ENCODE measurements at regions not wholly inside any gene's neighbourhood (a gene's known extent, or its start where the extent isn't known, plus 50 kb on each side); places are given as distances from the start of the nearest gene placed in this dataset.

DNA sequence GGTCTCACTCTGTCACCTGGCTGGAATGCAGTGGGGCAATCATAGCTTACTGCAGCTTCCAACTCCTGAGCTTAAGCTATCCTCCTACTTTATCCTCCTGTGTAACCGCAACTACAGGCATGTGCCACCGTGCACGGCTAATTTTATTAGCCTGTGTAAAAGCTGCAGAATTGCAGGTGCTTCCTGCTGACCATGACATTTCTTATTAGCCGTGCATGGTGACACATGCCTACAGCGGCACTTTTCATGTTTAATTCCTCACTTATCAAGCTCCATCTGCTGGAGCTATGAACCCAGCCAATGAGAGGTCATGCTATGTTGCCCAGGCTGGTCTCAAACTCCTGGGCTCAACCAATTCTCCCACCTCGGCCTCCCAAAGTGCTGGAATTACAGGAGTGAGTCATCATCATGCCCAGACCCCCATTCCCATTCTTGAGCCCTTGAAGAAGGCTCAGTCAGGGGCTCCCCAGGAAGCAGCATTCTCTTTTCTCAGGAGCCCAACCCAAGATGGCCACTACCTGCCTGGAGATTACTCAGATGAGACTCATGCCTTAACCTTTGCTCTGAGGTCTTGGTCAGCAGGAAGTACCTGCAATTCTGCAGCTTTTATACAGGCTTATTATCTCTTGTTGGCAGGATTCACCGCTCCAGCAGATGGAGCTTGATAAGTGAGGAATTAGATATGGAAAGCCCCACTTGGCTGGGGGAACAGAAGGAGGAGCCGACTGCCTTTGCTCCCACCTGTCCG is 503.2 kb downstream of the MED13L start:
- TF ChIP-seq, protein P1, sequence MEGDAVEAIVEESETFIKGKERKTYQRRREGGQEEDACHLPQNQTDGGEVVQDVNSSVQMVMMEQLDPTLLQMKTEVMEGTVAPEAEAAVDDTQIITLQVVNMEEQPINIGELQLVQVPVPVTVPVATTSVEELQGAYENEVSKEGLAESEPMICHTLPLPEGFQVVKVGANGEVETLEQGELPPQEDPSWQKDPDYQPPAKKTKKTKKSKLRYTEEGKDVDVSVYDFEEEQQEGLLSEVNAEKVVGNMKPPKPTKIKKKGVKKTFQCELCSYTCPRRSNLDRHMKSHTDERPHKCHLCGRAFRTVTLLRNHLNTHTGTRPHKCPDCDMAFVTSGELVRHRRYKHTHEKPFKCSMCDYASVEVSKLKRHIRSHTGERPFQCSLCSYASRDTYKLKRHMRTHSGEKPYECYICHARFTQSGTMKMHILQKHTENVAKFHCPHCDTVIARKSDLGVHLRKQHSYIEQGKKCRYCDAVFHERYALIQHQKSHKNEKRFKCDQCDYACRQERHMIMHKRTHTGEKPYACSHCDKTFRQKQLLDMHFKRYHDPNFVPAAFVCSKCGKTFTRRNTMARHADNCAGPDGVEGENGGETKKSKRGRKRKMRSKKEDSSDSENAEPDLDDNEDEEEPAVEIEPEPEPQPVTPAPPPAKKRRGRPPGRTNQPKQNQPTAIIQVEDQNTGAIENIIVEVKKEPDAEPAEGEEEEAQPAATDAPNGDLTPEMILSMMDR (IDR thresholded peaks at IDR 0.05; ENCODE audit: extremely low read depth in 1 of 2, insufficient read depth in 1 of 2, low read depth in 1 of 2, low read length in 2 of 2): no peak
- TF ChIP-seq POLR2A (IDR thresholded peaks at IDR 0.05; ENCODE audit: low read depth, low read length) (no peak), POLR2AphosphoS5 (IDR thresholded peaks at IDR 0.05; ENCODE audit: insufficient read depth, low read depth, low read length) (no peak), GATA2 (IDR thresholded peaks at IDR 0.05; ENCODE audit: insufficient read depth, insufficient read length, low read depth, low read length) (no peak), FOS (IDR thresholded peaks at IDR 0.05; ENCODE audit: borderline replicate concordance, insufficient read depth, low read length) (no peak), EZH2 (IDR thresholded peaks at IDR 0.05; ENCODE audit: borderline replicate concordance, low read depth, low read length, severe bottlenecking) (no peak)
- TF ChIP-seq, protein P2, sequence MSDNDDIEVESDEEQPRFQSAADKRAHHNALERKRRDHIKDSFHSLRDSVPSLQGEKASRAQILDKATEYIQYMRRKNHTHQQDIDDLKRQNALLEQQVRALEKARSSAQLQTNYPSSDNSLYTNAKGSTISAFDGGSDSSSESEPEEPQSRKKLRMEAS (IDR thresholded peaks at IDR 0.05; ENCODE audit: insufficient read depth, insufficient read length): no peak

All from endothelial cell of umbilical vein (primary cell).